Suprapubic skin (tissue), 4 donors: ENCODE measurements at regions not wholly inside any gene's neighbourhood (a gene's known extent, or its start where the extent isn't known, plus 50 kb on each side); places are given as distances from the start of the nearest gene placed in this dataset.

Experiments
- POLR2A ChIP-seq, 2 donors: fragments of 450-650 bp; IDR thresholded peaks; one replicate each; pipeline ENCODE4 v1.6.1; 2017; ENCODE audit warnings: antibody characterized with exemption in 2 of 2, mild to moderate bottlenecking in 2 of 2, moderate library complexity in 2 of 2
- POLR2AphosphoS5 ChIP-seq, 3 donors: sonication (generic); formaldehyde crosslinking; IDR thresholded peaks; one replicate each; pipeline ENCODE4 v1.6.1; 2017; ENCODE audit warnings: antibody characterized with exemption in 3 of 3
- TF ChIP-seq, protein P1 (sequence below), 2 donors: fragments of 200-600 bp in 1 of 2; fragments of 450-650 bp in 1 of 2; sonication (generic) in 1 of 2; IDR thresholded peaks; one replicate each; pipeline ENCODE4 v1.5.1; 2016 to 2019; ENCODE audit warnings: antibody characterized with exemption in 2 of 2, mild to moderate bottlenecking in 1 of 2, moderate library complexity in 1 of 2

DNA sequence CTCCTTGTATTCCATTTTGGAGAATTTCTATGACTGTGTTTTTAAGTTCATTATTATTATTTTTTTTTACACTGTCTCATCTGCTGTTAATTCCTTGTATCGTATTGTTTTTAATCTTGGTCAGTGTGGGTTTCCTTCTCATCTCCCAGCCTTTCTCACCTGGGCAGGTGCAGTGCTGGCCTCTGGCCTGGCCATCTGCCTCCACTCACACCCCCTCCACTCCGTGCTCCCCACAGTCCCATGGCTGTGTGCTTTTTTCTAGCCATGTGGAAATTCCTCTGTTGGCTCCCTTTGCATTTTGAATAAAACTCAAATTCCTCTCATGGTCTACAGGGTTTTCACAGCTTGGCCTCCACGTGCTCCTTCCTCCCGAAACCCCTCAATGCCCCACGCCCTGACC lies 50.3 kb upstream of the LINC01488 start:
- TF ChIP-seq, protein P1, sequence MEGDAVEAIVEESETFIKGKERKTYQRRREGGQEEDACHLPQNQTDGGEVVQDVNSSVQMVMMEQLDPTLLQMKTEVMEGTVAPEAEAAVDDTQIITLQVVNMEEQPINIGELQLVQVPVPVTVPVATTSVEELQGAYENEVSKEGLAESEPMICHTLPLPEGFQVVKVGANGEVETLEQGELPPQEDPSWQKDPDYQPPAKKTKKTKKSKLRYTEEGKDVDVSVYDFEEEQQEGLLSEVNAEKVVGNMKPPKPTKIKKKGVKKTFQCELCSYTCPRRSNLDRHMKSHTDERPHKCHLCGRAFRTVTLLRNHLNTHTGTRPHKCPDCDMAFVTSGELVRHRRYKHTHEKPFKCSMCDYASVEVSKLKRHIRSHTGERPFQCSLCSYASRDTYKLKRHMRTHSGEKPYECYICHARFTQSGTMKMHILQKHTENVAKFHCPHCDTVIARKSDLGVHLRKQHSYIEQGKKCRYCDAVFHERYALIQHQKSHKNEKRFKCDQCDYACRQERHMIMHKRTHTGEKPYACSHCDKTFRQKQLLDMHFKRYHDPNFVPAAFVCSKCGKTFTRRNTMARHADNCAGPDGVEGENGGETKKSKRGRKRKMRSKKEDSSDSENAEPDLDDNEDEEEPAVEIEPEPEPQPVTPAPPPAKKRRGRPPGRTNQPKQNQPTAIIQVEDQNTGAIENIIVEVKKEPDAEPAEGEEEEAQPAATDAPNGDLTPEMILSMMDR (IDR thresholded peaks at IDR 0.05), result no peak
- no peak for TF ChIP-seq POLR2A (IDR thresholded peaks at IDR 0.05)
- TF ChIP-seq POLR2AphosphoS5 (IDR thresholded peaks at IDR 0.05), result no peak
